Hepatocyte (in vitro differentiated cells): ENCODE measurements at regions not wholly inside any gene's neighbourhood (a gene's known extent, or its start where the extent isn't known, plus 50 kb on each side); places are given as distances from the start of the nearest gene placed in this dataset.

ENCODE experiments used
- EZH2 ChIP-seq: fragments of 200-600 bp; sonication (generic); IDR thresholded peaks from 2 replicates; pipeline ENCODE4 v1.6.1; 2016; ENCODE audit warnings: antibody characterized with exemption, mild to moderate bottlenecking, borderline replicate concordance
- TF ChIP-seq, protein P1 (sequence below): fragments of 200-600 bp; sonication (generic); IDR thresholded peaks from 2 replicates; pipeline ENCODE4 v1.5.1; 2016; ENCODE audit warnings: antibody characterized with exemption, mild to moderate bottlenecking; ENCODE audit not compliant: poor library complexity

DNA sequence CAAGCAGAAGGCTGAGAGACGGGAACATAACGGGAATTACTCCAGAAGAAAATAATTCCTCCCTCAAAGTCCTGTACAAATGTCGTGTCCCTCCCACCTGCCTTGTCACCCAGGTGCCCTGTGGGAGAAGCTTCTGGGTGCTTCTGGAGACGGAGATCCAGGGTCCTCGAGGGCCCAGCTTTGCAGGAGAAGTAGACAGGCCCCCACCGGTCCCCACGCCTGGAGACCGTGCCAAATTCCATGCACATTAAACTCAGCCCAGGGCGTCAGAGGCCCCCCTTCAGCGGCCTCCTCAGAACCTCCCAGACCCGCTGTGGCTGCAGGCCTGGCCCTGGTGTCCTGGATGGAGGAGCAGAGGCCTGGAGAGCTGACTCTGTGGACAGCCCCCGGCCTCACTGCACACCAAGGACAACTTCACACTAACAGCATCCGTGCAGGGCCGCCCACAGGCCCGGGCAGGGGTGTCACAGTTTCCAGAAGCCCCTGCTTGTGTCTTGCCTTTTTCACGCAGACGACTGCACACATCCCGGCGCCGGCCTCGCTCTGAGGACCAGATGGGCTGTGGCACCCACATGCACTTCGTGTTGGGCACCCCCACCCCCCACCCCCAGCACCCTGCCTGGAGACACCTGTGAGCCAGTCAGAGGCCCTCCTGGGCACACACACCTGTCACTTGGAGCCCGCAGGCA is 734.3 kb downstream of the BRD1 start:
- TF ChIP-seq, protein P1, sequence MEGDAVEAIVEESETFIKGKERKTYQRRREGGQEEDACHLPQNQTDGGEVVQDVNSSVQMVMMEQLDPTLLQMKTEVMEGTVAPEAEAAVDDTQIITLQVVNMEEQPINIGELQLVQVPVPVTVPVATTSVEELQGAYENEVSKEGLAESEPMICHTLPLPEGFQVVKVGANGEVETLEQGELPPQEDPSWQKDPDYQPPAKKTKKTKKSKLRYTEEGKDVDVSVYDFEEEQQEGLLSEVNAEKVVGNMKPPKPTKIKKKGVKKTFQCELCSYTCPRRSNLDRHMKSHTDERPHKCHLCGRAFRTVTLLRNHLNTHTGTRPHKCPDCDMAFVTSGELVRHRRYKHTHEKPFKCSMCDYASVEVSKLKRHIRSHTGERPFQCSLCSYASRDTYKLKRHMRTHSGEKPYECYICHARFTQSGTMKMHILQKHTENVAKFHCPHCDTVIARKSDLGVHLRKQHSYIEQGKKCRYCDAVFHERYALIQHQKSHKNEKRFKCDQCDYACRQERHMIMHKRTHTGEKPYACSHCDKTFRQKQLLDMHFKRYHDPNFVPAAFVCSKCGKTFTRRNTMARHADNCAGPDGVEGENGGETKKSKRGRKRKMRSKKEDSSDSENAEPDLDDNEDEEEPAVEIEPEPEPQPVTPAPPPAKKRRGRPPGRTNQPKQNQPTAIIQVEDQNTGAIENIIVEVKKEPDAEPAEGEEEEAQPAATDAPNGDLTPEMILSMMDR = no peak
- no peak for TF ChIP-seq EZH2
